ENCODE measurements at regions not wholly inside any gene's neighbourhood (a gene's known extent, or its start where the extent isn't known, plus 50 kb on each side); places are given as distances from the start of the nearest gene placed in this dataset.

- no peaks in the 10 kb centered on the region for H3K4me1 ChIP-seq
- no peaks in the 10 kb centered on the region for H3K9me3 ChIP-seq
- intact Hi-C loops (cut with DNase I; ENCODE audit: low total_unique reads) (no loop called here), in situ Hi-C loops (cut with MboI; ENCODE audit: low pct_ligation_motif_present in 1 of 4, low pct_unique_long_range_greater_than_20kb in 1 of 4, low sequenced_read_pairs in 3 of 4) (no loop called here)
- H3K4me3 ChIP-seq = no peak overlapping the region
- H3K27ac ChIP-seq = no peak overlapping the region
- H3K27me3 ChIP-seq = peaks cover 25% of the 10 kb centered on the region
- WGBS, 2 donors (ENCODE audit: low coverage in 1 of 2) = 70% methylated on average over 13 of the region's 13 CpGs; no CpG with 5 or more reads in 1 of the 2 donors
- H3K36me3 ChIP-seq = no peaks in the 10 kb centered on the region
- TF ChIP-seq CTCF (IDR thresholded peaks at IDR 0.05) (no peak), POLR2A (IDR thresholded peaks at IDR 0.05) (no peak), EP300 (IDR thresholded peaks at IDR 0.05; ENCODE audit: low read depth) (no peak), POLR2AphosphoS5 (IDR thresholded peaks at IDR 0.05) (no peak)
- no peak for DNase-seq
Observed at GRCh38 chr14:104443391-104444158, 136.0 kb upstream of the C14orf180 start.

GRCh38 chr14:104444159-104445030 lies 135.2 kb upstream of the C14orf180 start:
- Histone ChIP-seq H3K4me1 (no peaks in the 10 kb centered on the region), H3K9me3 (peaks cover 3 to 7% of the 10 kb centered on the region in 2 donors), H3K27ac (no peak overlapping the region), H3K4me3 (no peak overlapping the region), H3K36me3 (no peaks in the 10 kb centered on the region), H3K27me3 (peaks cover 31% of the 10 kb centered on the region)
- intact Hi-C loops (cut with DNase I; ENCODE audit: low total_unique reads) (no loop called here), in situ Hi-C loops (cut with MboI; ENCODE audit: low pct_ligation_motif_present in 1 of 4, low pct_unique_long_range_greater_than_20kb in 1 of 4, low sequenced_read_pairs in 3 of 4) (no loop called here)
- no peak for DNase-seq
- 82 to 100% methylated on average over 1 to 10 of the region's 10 CpGs for WGBS, 2 donors (ENCODE audit: low coverage in 1 of 2)
- TF ChIP-seq CTCF (IDR thresholded peaks at IDR 0.05) (no peak), EP300 (IDR thresholded peaks at IDR 0.05; ENCODE audit: low read depth) (no peak), POLR2A (IDR thresholded peaks at IDR 0.05) (no peak), POLR2AphosphoS5 (IDR thresholded peaks at IDR 0.05) (no peak)

GRCh38 chr14:104445086-104445485 lies 134.5 kb upstream of the C14orf180 start:
- intact Hi-C loops (cut with DNase I; ENCODE audit: low total_unique reads) = no loop called here
- TF ChIP-seq EP300 (IDR thresholded peaks at IDR 0.05; ENCODE audit: low read depth) = no peak
- no peak for TF ChIP-seq CTCF (IDR thresholded peaks at IDR 0.05)
- no peak for TF ChIP-seq POLR2A (IDR thresholded peaks at IDR 0.05)
- TF ChIP-seq POLR2AphosphoS5 (IDR thresholded peaks at IDR 0.05) = no peak
- 82 to 100% methylated on average over 1 to 2 of the region's 2 CpGs for WGBS, 2 donors (ENCODE audit: low coverage in 1 of 2)
- no peaks in the 10 kb centered on the region for H3K36me3 ChIP-seq
- H3K4me1 ChIP-seq = no peaks in the 10 kb centered on the region
- in situ Hi-C loops (cut with MboI; ENCODE audit: low pct_ligation_motif_present in 1 of 4, low pct_unique_long_range_greater_than_20kb in 1 of 4, low sequenced_read_pairs in 3 of 4) = no loop called here
- DNase-seq = no peak
- no peak overlapping the region for H3K4me3 ChIP-seq
- H3K9me3 ChIP-seq = peaks cover 3 to 7% of the 10 kb centered on the region in 2 donors
- H3K27me3 ChIP-seq = peaks cover 32% of the 10 kb centered on the region
- H3K27ac ChIP-seq = no peak overlapping the region

GRCh38 chr14:104445832-104446381 lies 133.7 kb upstream of the C14orf180 start:
- H3K4me3 ChIP-seq = no peak overlapping the region
- DNase-seq = no peak
- in situ Hi-C loops (cut with MboI; ENCODE audit: low pct_ligation_motif_present in 1 of 4, low pct_unique_long_range_greater_than_20kb in 1 of 4, low sequenced_read_pairs in 3 of 4) = no loop called here
- intact Hi-C loops (cut with DNase I; ENCODE audit: low total_unique reads) = no loop called here
- H3K36me3 ChIP-seq = no peaks in the 10 kb centered on the region
- H3K4me1 ChIP-seq = no peaks in the 10 kb centered on the region
- TF ChIP-seq POLR2A (IDR thresholded peaks at IDR 0.05) (no peak), POLR2AphosphoS5 (IDR thresholded peaks at IDR 0.05) (no peak), CTCF (IDR thresholded peaks at IDR 0.05) (no peak), EP300 (IDR thresholded peaks at IDR 0.05; ENCODE audit: low read depth) (no peak)
- WGBS, 2 donors (ENCODE audit: low coverage in 1 of 2) = 80 to 100% methylated on average over 1 to 11 of the region's 11 CpGs
- peaks cover 3 to 7% of the 10 kb centered on the region in 2 donors for H3K9me3 ChIP-seq
- no peak overlapping the region for H3K27ac ChIP-seq
- peaks cover 32% of the 10 kb centered on the region for H3K27me3 ChIP-seq
